Left forelimb (tissue), 1 donor: ENCODE measurements at regions not wholly inside any gene's neighbourhood (a gene's known extent, or its start where the extent isn't known, plus 50 kb on each side); places are given as distances from the start of the nearest gene placed in this dataset.
"Not testable (repeated sequence)": the region's sequence is repeated elsewhere in the genome, so short reads cannot be mapped to it uniquely, and the experiment has no call there.

Source experiments
- DNase-seq: peaks from one replicate; pipeline ENCODE4 v3.0.0-alpha.2; 2018; ENCODE audit warnings: low spot score

DNA sequence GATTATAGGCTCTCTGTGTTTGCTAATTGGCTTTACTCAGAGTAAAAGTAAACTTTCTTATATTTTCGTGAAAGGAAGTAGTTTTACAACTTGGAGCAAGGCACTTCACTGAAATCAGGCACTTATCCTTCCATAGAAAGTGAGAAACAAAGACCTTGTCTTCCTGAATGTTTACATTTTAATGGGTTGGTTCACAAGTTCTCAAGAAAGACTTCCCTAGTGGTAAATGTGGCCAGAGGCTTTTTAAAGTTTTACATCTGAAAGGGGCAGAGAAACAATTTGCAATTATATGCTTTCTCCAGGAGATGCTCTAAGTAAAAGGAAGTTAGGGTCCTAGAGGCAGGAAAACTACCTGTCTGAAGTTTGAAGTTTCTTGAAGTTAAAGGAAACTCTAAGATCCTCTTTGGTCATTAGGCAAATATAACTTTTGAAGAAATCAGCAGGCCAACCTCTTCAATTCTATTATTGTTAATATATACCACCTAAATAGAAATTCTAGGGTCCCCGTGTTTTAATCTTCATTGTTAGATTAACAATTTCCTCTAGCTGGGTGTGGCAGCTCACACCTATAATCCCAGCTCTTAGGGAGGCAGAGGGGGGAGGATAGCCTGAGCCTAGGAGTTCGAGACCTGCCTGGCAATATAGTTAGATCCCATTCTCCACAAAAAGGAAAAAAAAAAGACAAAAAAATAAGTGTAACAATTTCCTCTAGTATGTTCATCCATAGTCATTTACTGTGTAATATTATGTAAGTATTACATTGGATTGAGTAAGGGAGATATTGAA lies 644.9 kb upstream of the FOXG1 start:
- DNase-seq, result no peak

DNA sequence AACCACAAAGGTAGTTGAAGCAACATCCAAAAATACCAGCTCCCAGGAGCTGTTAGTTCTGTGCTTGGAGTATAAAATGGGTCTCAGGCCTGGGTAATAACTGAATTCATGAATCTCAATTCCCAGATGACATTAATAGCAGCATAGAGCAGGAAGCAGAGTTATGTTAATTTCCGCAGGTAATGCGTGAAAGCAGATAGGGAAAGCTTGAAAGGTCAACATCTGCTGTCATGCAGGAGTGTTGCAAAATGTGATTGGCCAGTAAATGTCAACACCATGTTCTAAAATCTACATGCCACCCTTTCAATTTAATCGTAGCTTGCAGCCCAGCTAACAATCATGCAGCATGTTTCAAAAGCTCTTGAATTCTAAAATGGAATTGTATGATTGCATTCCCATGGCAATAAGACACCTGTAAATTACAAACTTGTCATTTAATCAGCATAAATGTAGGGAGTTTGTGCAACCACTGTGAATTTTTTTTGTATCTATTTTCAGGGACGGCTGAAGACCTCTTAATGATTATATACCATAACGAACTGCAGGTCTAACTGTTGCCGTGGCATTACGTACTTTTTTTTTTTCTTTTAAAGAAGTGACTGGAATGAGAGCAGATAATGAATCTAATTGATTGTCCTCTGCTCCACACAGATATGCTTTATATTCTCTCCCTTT lies 635.8 kb upstream of the FOXG1 start:
- no peak for DNase-seq

DNA sequence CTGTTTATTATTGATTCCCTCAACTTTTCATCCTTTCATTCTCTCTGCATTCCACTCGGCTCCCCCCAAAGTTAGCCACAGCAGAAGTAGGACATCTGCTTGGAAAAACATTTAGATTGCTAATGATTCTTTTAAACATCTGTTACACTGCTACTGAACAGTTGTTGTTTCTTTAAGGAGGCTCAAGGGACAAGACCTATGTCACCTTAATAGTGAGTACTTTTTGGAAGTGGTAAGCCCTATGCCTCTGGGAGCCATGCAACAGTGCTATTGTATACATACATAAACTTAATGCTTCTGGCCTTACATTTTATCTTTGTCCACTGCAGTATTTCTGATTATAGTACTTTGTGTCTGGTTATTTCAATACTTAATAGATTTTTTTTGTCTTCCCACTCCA lies 628.2 kb upstream of the FOXG1 start:
- no peak for DNase-seq

DNA sequence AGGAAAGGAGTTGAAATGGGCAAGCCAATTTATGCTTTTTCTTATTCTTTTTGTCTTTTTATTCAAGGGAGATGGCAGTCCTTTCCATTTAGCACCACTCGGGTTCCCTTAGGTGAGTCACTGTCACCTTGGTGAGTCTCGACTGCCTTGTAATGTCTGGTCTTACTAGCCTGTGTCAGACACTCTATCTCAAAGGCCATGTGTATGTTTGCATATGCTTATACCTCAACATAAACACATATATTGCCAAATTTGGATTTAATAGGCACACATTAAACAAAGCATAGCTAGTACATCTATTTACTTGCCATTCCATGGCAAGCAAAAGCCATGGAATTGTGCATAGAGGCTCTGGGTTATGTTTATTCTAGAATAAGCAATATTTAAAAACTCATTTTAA lies 624.9 kb upstream of the FOXG1 start:
- DNase-seq, result no peak

DNA sequence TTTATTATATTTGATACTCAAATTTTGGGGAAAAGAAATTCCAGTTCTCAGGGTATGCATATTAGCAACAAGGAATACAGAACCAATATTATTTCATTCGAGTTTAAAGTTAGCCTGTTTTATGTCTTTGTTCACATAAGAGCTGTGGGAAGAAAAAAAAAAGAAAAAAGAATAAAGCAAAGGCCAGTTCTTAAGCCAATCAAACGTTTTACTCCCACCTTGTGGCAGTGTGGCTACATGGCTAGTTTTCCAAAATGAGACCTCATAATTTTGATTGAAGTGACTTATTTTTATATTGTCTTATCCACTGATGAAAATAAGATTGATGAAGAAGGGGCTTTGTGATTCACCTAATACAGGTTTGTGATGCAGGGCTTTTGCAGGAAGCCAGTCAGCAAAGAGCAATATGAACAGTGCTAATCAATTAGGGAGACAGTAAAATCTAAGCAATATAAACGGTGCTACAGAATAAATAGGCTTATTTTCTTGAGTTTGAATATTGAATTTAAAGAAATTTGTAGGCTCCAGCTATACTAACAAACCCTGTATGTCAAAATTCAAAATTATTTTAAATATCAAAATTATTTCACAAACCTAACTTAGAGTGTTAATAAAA lies 624.1 kb upstream of the FOXG1 start:
- no peak for DNase-seq

DNA sequence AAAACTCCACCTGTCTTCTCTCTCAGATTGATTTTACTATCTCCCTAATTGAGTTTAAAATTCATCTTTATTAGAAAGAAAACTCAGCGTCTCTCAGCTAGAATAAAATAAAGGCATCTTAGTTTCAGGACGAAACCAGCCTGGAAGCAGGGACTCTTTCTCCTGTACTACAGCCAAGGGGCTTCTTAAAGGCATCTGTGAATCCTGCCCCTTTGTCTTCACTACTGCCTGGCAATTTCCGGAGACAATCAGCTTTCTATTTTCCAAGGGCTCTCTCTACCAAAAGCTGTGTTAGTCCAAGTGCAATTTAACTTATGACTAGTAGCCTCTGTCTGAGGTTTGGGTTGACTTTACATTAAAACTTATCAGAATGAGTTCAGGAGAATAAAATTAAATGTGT lies 623.3 kb upstream of the FOXG1 start:
- DNase-seq, result no peak

DNA sequence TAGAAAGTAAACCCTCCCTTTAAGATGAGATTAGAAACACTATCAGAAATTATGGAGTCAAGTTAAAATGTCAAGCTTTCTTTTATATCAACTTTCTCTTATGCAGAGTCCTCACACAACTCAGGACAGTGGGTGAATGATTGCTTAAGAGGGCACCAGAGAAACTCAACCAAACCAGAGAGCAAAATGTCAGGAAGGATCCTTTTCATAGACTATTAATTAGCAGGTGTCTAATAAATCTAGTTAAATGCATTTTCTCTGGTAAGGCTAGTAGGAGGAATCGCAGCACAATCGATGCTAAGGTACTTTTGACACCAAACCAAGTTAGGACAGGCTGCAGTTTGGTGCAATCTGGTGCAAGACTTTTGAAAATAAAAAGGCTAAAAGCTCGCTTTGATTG lies 614.7 kb upstream of the FOXG1 start:
- DNase-seq, result no peak

DNA sequence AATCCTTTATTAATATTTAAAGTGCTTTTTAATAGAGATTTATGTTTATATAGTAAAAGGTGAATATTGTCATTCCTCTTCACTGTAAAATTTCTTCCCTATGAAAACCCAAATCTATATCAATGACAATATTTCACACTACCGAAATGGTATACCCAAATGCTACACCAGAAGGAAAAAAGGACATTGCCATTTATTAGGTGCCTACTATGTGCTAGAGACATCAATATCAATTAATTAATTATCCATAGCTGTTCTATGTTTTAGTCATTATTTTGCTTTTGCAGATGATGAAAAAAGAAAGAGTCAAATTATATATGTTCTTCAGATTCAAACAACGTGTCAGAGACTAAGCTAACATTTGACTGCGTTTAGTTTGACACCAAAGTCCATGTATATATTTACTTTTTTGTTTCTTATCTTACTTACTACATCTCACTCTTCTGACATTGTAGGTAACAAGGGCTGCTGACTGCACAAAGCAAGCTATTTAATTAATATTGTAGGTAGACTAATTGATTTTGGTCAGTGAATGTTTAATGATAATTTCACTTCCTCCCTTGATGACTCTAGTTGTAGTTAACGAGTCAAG lies 614.0 kb upstream of the FOXG1 start:
- no peak for DNase-seq

DNA sequence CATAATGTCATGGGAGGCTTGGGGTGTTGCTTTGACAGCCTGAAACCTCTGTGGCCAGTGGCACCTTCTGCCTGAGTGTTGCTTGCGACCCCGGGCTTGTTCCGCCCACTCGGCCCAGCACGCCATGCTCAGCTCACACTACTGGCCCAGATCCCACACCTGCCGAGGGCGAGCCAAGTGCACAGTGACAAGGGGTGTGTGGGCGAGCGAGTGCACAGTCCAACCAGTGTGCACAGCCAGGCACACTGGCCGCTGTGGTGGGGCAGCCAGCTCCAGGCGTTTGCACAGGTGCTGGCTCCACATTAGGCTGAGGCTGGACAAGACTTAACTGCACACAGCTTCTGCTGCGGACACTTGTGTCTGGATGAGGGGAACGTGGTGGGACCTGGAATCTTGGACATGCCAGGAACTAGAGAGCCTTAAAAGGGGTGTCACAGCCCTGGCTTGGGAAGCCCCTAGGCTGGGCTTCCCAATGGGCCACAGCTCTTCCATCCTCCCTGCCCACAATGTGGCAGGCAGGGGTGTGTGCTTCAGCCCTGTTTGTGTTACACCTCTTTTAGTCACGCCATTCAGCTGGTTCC lies 609.2 kb upstream of the FOXG1 start:
- no peak for DNase-seq

DNA sequence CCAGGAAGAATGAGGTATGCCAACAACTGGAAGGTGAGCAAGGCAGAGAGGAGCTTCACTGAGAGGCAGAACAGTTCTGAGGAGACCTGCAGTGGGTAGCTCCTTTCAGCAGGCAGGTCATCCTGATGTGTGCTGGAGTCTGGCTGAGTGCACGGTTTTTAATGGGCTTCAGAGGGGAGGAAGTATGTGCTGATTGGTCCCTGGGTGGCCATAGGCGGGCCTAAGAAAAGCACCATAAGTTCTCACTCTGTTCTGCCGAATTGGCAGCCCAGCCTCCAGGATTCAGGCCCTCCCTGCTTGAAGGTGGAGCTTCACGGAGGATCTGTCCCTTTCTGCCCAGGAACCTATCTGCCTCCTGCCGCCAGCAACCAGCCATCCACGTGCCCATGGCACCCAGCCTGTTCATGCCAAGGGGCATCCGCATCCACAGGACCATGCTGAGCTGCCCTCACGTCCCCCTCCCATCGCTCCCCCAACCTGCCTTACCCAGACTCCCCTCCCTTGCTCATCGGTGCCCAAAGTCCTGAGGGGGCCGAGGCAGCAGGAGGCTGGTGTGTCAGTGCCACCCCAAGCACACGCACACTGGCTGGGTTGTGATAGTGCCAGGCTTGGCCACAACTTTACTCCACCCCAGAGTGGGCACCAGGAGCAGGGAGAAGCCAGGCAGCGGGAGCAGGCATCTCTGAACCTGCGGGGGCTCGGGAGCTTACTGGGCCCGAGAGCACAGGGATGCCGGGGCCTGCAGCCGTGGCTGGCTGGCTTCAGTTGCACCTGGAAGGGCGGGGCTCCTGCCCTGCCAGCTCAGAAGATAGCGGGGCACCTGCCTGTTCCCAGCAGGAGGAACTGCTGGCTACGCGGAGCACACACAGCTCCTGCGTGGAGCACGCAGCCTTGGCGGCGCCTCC lies 608.4 kb upstream of the FOXG1 start:
- DNase-seq, result no peak

DNA sequence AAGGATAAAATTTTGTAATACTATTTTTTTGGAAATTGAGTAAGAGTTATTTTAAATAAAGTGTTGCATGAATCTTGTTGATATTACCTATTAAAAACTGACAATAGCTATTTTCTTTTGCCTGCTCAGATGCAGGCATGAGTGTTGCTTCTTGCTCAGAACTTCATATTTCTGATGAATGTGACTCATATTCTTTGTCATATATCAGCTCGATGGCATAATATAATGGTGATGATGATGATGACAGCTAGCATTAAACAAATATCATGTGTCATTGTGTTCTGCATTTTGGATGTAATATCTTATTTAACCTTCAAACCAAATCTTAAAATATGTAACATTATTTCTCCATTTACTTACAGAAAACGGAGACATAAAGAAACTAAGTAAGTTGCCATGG lies 605.5 kb upstream of the FOXG1 start:
- DNase-seq, result no peak

DNA sequence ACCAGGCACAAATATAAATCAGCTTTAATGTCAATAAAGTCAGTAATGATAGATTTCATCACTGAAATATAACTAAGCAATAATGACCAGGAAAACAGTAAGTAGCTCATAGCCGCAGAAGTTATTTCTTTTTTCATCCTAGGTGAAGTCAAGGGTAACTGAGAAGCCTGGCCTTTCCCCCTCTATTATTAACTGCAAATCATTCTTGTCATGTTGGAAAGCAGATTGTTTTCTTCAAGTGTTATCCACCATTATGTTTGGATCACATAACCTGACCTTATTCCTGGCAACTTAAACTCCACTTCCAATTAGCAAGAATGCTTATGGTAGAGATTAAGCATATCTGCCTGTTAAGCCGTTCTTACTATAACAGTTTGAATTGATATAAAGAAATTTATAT lies 603.4 kb upstream of the FOXG1 start:
- no peak for DNase-seq

DNA sequence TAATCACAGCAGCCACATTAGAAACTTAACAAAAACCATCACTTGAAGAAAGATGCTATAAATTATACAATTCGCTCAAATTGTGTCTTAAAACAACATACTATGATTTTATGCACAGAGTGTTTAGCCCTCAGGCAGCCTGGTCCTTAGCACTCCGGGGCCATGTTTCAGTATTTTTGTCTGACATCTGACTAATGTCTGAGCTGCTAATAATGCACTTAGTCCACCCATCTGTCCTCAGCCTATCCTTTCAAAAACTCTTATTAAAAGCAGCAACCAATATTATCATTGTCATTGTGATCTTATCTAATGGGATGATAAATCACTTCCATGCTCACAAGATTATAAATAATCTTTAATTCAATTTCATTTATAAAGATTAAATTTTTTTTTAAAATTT lies 602.7 kb upstream of the FOXG1 start:
- DNase-seq, result no peak

DNA sequence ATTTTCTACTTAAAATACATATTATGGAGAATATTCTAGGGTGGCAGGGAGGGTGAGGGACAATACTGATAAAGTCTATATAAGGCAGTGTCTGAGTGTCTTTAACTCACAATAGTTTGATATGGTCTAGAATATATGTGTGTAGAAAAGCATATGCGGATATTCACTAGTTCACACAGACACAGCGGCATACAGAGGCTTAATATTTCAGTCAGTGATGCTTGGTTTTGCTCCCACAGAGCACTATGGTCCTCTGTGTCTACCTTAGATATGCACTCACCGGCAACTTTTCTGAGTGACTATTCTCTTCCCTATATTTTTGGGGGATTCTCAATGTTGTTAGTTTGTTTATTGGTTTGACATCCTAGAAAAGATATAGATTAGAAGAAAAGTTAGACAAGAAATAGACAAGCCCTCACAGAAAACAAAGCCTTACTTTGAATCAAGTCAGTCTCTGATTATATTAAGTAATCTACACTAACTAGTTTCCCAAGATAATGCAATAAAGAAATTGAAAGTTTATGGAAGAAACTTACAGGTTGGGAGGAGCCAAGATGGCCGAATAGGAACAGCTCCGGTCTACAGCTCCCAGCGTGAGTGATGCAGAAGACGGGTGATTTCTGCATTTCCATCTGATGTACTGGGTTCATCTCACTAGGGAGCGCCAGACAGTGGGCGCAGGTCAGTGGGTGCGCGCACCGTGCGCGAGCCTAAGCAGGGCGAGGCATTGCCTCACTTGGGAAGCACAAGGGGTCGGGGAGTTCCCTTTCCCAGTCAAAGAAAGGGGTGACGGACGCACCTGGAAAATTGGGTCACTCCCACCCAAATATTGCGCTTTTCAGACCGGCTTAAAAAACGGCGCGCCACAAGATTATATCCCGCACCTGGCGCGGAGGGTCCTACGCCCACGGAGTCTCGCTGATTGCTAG lies 578.4 kb upstream of the FOXG1 start:
- not testable (repeated sequence) for DNase-seq

DNA sequence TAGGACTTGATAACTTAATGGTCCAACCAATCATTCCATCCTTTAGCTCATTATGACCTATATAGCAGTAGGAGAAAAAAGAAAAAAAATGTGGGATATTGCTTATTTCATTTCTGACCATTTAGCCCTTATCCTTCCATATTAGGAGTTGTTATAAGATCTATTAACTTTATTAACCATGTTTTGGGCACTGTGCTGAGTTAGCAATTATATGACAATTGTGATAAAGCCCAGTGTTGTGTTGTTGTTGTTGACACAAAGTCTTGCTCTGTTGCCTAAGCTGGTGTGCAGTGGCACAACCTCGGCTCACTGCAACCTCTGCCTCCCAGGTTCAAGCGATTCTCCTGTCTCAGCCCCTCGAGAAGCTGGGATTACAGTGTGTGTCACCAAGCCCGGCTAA lies 569.7 kb upstream of the FOXG1 start:
- DNase-seq, result no peak

DNA sequence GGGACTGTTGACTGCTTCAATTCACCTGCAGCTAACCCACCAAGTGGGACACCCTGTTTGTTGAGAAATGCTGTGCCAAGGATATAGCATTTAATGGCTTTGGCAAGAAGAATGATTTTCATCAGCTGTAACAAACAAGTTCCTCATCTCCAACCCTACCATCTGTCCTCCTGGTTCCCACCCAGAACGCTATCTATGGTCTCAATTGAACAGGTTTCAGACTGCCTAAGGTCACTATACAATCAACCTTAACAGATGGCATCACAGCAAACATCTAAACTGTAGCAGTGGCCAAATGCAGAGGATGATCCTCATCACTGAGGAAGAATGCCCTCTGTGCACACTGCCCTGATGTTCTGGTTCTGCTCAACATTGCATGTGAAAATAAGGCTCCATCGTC lies 546.2 kb upstream of the FOXG1 start:
- DNase-seq, result no peak

DNA sequence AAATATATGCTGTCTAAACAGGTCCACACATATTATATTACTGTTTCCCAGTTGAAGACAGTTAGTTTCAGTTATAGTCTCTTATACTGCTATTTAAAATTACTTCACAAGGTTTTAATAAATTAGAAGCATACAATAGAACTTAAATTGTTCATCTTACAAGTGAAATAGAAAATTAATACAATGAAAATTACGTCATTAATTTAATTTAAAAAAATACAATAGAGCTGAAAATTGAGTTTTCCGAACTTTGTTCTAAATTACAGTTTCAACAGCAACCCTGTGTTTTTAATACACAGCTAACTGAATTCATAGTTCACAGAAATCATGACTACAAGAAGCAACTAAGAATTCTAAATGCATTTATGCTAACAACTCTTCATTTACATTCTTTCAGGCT lies 525.7 kb upstream of the FOXG1 start:
- DNase-seq, result no peak

DNA sequence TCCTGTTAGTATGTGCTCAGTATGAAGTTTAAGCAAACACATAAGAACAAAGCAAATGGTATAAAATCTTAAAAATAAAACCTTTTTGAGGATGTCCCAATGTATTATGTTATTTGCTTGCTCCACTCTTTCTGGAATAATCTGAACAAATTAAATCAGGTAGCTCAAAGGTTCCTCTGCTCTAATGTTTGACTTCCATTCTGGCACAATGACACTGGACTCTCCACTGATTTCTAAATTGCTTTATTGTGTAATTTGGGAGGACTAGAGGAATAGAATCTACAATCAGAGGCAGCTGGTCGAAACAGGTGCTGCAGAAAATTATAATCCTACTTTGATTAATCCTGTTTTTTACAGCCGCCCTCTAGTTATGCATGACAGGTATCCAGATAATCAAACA lies 523.7 kb upstream of the FOXG1 start:
- no peak for DNase-seq

DNA sequence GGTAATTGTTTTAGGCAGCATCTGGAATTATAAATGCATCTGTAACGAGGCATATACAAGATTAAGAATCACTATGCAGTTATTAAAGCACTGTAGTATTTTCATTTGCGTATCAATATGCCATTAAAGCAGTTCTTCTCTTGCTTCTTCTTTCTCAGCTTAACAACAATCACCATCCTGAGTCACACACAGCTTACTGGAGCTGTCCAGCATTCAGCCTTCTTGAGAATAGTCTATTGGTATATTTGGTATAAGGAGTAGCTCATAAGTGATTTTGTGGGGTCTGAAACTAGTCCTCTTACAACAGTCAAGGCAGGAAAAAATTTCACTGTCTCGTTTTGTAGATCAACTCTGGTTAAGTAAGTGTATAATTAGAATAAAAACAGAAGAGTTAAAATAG lies 523.0 kb upstream of the FOXG1 start:
- DNase-seq, result no peak

DNA sequence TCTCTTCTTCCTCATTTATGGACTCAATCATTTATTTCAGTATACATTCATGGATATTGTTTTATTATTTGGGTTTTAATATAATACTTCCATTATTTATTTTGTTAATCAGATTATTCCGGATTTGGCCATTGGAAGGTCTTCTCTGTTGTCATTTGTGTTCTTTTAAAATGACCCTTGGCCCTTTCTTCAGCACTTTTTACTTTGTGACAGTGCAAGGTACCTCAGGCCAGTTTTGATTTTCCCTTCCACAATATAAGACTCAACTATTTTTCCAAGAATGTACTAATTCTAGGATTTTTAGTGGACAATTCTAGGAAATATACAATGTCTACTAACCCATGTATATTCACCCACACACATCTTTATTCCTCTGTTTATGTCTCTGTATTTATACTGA lies 521.4 kb upstream of the FOXG1 start:
- DNase-seq, result no peak

DNA sequence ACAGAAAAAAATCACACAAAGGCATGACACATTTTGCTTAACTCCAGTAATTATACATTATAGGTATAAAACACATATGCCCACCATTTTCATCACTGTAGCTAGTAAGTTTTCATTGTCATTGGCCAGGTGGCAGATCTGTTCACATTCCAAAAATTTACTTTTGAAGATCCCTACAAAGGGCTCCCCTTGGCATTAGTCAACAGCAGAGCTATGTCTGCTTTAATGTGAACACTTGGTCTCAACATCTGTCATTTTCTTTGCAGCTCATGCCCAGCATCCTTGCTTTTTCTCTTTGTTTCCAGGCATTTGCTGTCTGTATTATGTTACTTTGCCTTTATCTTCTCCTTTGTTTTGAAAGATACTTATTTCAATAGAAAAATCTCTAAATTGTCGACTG lies 519.1 kb upstream of the FOXG1 start:
- no peak for DNase-seq
